GM18909 (cell line): ENCODE measurements at regions not wholly inside any gene's neighbourhood (a gene's known extent, or its start where the extent isn't known, plus 50 kb on each side); places are given as distances from the start of the nearest gene placed in this dataset.
"Not testable (repeated sequence)": the region's sequence is repeated elsewhere in the genome, so short reads cannot be mapped to it uniquely, and the experiment has no call there.

Experiments used
- ATAC-seq: cut with Tn5 transposase; IDR thresholded peaks from one replicate; pipeline ENCODE4 v1.9.1; 2021; ENCODE audit warnings: mild to moderate bottlenecking; ENCODE audit not compliant: unreplicated experiment, poor library complexity

DNA sequence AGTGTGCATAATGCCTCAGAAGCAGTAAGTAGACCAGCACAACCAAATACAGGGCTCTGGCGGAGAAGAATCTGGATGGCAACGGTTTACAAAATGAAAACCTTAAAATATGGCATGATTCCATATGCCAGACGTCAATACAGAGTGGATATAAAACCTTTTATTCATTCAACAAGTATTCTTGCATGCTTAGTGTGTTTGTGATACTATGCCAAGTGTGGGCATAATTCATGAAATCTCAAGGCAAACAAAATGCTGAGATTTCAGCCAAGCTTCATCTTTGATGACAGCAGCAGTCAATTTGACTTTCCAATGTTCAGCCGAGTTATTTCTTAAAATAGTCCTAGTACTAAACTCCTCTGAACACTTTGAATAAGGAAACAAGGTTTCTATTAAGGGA lies 119.4 kb downstream of the CD24 start:
- ATAC-seq: no peak

- ATAC-seq: no peak
Measured at GRCh38 chr6:106849676-106850332, 124.7 kb downstream of the CD24 start.

DNA sequence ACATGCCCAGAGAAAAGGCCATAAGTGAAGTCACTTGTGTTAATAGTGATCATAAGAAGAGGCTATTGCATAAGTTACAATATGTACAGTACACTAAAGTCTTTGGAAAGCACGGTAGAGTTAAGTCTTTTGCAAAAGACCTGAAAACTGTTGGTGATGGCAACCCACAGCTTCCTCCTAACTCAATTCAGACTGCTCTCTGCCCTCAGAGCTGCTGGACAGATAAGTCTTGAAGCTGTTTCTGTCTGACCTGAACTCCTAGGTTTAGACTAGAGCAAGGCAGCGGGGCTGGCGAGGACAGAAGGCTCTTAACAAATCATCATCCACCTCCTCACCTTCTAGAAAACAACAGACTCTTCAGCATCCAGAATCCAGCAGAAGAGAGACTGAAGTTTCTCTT lies 125.4 kb downstream of the CD24 start:
- no peak for ATAC-seq

GRCh38 chr6:106847116-106847515 lies 127.4 kb downstream of the CD24 start:
- ATAC-seq: no peak

- peak; percentile 68 for ATAC-seq
Measured at GRCh38 chr6:106844930-106845329, 129.6 kb downstream of the CD24 start.

DNA sequence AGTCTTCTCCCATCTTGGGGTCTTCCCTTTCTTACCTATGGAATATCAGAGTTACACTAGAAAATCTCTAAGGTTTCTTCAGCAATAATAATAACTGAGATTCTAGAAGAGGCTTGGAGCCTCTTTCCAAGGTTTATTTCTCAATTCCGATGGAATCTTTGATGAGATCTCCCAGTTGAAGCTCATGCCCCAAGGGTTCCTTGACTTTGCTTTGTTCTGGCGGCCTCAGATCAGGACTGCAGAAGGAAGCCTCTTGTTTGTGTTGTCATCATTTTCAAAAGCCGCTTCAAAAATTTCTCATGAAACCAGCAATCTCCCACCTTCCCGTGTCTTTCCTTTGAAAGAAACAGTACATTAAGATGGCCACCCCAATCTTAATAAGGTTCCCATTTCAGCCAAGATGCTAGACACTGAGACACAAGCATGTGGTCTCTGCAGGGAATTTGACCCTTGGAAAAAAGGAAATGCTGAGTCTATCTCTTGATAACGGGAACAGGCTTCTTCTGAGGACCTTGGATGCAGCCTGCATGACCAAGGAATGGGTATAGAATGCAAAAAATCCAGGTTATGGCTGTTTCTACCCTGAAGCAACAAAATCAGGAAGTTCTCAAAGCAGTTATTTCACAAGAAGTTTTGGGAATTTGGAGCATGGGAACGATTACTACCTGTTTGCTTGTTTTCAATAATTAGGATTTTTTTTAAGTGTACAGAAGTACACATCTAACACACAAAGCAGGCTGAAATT lies 141.6 kb downstream of the CD24 start:
- ATAC-seq: no peak

DNA sequence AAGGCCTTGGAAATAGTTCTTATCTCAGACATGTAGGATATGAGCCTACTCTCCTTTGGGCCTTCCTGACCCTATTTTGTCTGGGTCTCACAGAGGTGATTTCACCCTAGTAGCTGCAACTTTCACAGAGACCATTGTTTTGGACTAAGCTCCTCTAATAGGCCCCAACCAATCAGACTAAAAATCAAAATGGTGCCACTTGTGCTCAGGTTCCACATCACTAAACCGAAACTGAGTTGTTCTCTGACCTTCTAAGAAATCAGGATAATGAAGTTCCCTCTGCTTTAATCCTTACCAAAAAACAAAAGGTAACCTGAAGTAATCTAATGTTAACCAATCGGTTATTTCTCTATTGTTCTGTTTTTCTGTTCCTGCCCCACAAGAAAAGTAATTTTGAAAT lies 143.6 kb downstream of the CD24 start:
- no peak for ATAC-seq

- ATAC-seq: no peak
Measured at GRCh38 chr6:106829451-106829850, 145.1 kb downstream of the CD24 start.

DNA sequence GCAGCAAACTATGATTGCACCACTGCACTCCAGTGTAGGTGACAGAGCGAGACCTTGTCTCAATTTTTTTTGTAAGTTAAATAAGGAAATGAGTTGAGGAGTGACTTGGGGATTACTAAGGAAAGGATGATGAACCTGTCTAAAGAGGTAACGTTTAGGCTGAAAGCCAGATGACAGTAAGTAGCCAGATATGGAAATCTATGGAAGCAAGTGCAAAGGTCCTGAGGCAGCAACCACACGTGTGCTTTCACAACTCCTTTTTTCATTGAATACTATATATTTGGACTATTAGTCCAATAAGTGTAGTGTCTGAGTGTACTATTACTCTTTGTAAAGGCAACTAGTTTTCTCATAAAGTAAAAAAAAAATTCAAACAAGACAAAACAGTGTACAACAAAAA lies 147.4 kb downstream of the CD24 start:
- no peak for ATAC-seq

DNA sequence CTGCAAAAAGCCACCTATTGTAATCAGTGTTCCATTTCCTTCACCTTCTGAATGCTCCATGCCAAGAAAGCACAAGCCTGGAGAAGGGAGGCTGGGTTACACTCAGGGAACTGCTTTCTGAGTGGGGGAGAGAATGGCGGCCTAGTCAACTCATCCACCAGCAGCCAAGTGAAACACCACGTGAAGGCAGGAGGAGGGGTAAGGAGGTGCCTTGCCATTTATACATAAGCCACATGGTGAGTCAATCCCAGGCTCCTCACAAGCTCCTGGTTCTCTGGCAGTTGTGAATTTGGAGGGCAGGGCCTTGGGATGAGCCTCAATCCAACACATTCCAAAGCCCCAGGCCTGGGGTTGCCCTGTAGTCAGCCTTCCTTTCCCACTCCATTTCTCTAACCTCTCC lies 149.4 kb downstream of the CD24 start:
- ATAC-seq: no peak

GRCh38 chr6:106823732-106824351 lies 150.7 kb downstream of the CD24 start:
- ATAC-seq: no peak

DNA sequence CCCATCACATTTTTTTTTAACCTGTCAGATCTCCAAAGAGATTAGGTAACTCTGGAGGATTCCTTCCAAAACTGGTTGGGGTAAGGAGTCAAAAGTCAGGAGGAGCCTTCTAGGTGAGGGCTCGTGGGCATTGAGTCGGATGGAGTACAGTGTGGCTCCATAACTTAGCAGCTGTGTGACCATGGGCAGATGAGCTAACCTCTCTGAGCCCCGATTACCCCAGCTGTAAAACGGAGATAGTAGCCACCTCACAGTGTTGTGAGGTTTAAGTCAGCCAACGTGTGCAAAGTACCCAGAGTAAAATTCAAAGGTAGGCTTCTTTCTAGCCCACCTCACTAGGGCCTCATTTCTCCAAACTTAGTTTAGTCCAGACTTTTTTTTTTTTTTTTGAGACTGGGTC lies 151.5 kb downstream of the CD24 start:
- ATAC-seq: no peak

- ATAC-seq: no peak
Measured at GRCh38 chr6:106820412-106820852, 154.1 kb downstream of the CD24 start.

DNA sequence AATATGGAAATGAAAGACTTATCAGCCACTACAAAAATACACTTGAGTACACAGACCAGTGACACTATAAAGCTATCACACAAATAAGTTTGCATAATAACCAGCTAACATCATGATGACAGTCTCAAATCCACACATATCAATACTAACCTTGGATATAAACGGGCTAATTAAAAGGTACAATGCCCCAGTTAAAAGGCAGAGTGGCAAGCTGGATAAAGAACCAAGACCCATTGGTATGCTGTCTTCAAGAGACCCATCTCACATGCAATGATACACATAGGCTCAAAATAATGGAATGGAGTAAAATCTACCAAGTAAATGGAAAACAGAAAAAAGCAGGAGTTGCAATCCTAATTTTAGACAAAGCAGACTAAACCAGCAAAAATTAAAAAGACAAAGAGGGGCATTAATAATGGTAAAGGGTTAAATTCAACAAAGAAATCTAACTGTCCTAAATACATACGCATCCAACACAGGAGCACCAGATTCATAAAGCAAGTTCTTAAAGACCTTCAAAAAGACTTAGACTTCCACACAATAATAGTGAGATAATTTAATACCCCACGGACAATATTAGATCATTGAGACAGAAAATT lies 163.3 kb downstream of the CD24 start:
- ATAC-seq: no peak

- ATAC-seq: no peak
Measured at GRCh38 chr6:106808758-106809157, 165.8 kb downstream of the CD24 start.

DNA sequence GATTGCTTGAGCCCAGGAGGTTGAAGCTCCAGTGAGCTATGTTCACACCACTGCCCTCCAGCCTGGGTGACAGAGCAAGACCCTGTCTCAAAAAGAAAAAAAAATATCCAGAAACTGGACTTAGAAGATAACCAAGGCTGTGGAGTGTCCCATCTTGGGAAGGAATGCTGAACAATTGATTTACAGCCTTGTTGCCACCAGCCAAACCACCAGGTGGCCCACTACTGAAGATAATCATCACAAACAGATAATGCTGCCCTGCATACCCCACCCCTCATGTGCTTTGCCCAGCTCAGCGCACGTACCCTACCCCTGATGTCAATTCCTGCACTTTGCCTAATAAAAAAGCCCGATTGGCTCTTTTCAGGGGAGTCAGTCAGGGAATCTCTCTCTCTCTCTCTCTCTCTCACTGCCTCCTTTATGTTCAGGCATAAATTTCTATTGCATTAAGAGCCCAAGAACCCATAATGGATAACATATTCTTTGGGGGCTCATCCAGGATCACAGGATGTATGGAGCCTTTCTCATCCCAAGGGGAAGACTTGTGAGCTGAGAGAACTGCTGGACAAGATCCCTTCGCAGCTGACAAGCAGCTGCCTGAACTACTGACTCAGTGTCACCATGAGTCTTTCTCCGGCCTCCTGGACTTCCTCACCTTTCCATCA lies 166.4 kb downstream of the CD24 start:
- no peak for ATAC-seq

DNA sequence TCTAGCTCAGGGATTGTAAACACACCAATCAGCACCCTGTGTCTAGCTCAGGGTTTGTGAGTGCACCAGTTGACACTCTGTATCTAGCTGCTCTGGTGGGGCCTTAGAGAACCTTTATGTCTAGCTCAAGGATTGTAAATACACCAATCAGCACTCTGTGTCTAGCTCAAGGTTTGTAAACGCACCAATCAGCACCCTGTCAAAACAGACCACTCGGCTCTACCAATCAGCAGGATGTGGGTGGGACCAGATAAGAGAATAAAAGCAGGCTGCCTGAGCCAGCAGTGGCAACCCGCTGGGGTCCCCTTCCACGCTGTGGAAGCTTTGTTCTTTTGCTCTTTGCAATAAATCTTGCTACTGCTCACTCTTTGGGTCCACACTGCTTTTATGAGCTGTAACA lies 168.3 kb downstream of the CD24 start:
- ATAC-seq: not testable (repeated sequence)

DNA sequence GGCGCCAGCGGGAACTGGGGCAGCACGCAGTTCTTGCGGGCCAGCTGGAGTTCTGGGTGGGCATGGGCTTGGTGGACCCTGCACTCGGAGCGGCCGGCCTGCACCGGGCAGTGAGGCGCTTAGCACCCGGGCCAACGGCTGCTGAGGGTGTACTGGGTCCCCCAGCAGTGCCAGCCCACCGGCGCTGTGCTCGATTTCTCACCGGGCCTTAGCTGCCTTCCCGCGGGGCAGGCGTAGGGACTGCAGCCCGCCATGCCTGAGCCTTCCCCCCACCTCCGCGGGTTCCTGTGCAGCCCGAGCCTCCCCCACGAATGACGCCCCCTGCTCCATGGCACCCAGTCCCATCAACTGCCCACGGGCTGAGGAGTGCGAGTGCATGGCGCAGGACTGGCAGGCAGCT lies 168.8 kb downstream of the CD24 start:
- ATAC-seq: no peak

GRCh38 chr6:106804346-106805335 lies 169.9 kb downstream of the CD24 start:
- ATAC-seq: no peak

- no peak for ATAC-seq
Measured at GRCh38 chr6:106803188-106803587, 171.3 kb downstream of the CD24 start.
